ENCODE measurements at regions not wholly inside any gene's neighbourhood (a gene's known extent, or its start where the extent isn't known, plus 50 kb on each side); places are given as distances from the start of the nearest gene placed in this dataset.

DNA sequence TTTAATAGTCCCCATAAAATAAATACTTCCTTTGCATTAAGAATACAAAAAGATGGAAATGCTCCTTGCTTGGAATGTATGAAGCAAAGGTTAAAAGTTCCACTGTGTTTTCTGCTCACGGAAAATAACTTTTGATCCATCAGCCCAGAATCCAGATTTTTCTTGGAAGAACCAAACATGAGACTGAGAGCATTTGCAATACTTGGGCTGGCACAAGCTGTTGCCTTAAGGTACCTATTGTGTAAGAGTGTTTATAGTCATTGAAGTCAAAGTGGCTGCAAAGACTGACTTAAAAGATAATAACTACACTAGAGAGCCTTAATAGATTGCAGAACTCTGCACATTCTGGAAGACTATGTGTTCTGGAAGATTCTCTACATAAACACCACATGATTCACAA is 281.4 kb downstream of the RAB28 start:
- Histone ChIP-seq H3K27ac (ENCODE audit: low read depth) (no peak overlapping the region), H3K4me1 (ENCODE audit: insufficient read depth) (no peaks in the 10 kb centered on the region; the same call in 1 of the 2 replicates), H3F3A (replicated peaks; ENCODE audit: low read depth) (no peaks in the 10 kb centered on the region), H3K4me3 (no peak overlapping the region), H3K27me3 (ENCODE audit: insufficient read depth) (no peaks in the 10 kb centered on the region), H3K36me3 (ENCODE audit: insufficient read depth) (no peaks in the 10 kb centered on the region), H3K4me2 (no peak overlapping the region), H3K79me2 (replicated peaks; ENCODE audit: insufficient read depth) (no peaks in the 10 kb centered on the region), H3K9me2 (ENCODE audit: insufficient read depth) (no peaks in the 10 kb centered on the region), H4K20me1 (replicated peaks; ENCODE audit: insufficient read depth) (no peaks in the 10 kb centered on the region), H2AFZ (no peak overlapping the region)
- TF ChIP-seq EZH2phosphoT487 (IDR thresholded peaks at IDR 0.05; ENCODE audit: unreplicated experiment) (no peak), POLR2AphosphoS5 (IDR thresholded peaks at IDR 0.05; ENCODE audit: low read depth) (no peak), EZH2 (IDR thresholded peaks at IDR 0.05; ENCODE audit: low read depth, unreplicated experiment) (no peak), CREB1 (CRISPR knock-in tag; IDR thresholded peaks at IDR 0.05; ENCODE audit: low read depth) (no peak), STAT1 (IDR thresholded peaks at IDR 0.05; ENCODE audit: unreplicated experiment) (no peak), ZNF331 (CRISPR knock-in tag; IDR thresholded peaks at IDR 0.05; ENCODE audit: low read depth) (no peak), ETS1 (IDR thresholded peaks at IDR 0.05) (no peak), JUNB (IDR thresholded peaks at IDR 0.05; ENCODE audit: unreplicated experiment) (no peak), ZNF114 (CRISPR knock-in tag; IDR thresholded peaks at IDR 0.05) (no peak), NANOG (IDR thresholded peaks at IDR 0.05; ENCODE audit: borderline replicate concordance) (no peak)
- TF ChIP-seq, protein P1, sequence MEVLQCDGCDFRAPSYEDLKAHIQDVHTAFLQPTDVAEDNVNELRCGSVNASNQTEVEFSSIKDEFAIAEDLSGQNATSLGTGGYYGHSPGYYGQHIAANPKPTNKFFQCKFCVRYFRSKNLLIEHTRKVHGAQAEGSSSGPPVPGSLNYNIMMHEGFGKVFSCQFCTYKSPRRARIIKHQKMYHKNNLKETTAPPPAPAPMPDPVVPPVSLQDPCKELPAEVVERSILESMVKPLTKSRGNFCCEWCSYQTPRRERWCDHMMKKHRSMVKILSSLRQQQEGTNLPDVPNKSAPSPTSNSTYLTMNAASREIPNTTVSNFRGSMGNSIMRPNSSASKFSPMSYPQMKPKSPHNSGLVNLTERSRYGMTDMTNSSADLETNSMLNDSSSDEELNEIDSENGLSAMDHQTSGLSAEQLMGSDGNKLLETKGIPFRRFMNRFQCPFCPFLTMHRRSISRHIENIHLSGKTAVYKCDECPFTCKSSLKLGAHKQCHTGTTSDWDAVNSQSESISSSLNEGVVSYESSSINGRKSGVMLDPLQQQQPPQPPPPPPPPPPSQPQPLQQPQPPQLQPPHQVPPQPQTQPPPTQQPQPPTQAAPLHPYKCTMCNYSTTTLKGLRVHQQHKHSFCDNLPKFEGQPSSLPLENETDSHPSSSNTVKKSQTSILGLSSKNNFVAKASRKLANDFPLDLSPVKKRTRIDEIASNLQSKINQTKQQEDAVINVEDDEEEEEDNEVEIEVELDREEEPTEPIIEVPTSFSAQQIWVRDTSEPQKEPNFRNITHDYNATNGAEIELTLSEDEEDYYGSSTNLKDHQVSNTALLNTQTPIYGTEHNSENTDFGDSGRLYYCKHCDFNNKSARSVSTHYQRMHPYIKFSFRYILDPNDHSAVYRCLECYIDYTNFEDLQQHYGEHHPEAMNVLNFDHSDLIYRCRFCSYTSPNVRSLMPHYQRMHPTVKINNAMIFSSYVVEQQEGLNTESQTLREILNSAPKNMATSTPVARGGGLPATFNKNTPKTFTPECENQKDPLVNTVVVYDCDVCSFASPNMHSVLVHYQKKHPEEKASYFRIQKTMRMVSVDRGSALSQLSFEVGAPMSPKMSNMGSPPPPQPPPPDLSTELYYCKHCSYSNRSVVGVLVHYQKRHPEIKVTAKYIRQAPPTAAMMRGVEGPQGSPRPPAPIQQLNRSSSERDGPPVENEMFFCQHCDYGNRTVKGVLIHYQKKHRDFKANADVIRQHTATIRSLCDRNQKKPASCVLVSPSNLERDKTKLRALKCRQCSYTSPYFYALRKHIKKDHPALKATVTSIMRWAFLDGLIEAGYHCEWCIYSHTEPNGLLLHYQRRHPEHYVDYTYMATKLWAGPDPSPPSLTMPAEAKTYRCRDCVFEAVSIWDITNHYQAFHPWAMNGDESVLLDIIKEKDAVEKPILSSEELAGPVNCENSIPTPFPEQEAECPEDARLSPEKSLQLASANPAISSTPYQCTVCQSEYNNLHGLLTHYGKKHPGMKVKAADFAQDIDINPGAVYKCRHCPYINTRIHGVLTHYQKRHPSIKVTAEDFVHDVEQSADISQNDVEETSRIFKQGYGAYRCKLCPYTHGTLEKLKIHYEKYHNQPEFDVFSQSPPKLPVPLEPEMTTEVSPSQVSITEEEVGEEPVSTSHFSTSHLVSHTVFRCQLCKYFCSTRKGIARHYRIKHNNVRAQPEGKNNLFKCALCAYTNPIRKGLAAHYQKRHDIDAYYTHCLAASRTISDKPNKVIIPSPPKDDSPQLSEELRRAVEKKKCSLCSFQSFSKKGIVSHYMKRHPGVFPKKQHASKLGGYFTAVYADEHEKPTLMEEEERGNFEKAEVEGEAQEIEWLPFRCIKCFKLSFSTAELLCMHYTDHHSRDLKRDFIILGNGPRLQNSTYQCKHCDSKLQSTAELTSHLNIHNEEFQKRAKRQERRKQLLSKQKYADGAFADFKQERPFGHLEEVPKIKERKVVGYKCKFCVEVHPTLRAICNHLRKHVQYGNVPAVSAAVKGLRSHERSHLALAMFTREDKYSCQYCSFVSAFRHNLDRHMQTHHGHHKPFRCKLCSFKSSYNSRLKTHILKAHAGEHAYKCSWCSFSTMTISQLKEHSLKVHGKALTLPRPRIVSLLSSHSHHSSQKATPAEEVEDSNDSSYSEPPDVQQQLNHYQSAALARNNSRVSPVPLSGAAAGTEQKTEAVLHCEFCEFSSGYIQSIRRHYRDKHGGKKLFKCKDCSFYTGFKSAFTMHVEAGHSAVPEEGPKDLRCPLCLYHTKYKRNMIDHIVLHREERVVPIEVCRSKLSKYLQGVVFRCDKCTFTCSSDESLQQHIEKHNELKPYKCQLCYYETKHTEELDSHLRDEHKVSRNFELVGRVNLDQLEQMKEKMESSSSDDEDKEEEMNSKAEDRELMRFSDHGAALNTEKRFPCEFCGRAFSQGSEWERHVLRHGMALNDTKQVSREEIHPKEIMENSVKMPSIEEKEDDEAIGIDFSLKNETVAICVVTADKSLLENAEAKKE (CRISPR knock-in tag; IDR thresholded peaks at IDR 0.05) = no peak
- TF ChIP-seq, protein P2, sequence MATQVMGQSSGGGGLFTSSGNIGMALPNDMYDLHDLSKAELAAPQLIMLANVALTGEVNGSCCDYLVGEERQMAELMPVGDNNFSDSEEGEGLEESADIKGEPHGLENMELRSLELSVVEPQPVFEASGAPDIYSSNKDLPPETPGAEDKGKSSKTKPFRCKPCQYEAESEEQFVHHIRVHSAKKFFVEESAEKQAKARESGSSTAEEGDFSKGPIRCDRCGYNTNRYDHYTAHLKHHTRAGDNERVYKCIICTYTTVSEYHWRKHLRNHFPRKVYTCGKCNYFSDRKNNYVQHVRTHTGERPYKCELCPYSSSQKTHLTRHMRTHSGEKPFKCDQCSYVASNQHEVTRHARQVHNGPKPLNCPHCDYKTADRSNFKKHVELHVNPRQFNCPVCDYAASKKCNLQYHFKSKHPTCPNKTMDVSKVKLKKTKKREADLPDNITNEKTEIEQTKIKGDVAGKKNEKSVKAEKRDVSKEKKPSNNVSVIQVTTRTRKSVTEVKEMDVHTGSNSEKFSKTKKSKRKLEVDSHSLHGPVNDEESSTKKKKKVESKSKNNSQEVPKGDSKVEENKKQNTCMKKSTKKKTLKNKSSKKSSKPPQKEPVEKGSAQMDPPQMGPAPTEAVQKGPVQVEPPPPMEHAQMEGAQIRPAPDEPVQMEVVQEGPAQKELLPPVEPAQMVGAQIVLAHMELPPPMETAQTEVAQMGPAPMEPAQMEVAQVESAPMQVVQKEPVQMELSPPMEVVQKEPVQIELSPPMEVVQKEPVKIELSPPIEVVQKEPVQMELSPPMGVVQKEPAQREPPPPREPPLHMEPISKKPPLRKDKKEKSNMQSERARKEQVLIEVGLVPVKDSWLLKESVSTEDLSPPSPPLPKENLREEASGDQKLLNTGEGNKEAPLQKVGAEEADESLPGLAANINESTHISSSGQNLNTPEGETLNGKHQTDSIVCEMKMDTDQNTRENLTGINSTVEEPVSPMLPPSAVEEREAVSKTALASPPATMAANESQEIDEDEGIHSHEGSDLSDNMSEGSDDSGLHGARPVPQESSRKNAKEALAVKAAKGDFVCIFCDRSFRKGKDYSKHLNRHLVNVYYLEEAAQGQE (IDR thresholded peaks at IDR 0.05; ENCODE audit: unreplicated experiment) = no peak
- TF ChIP-seq, protein P3, sequence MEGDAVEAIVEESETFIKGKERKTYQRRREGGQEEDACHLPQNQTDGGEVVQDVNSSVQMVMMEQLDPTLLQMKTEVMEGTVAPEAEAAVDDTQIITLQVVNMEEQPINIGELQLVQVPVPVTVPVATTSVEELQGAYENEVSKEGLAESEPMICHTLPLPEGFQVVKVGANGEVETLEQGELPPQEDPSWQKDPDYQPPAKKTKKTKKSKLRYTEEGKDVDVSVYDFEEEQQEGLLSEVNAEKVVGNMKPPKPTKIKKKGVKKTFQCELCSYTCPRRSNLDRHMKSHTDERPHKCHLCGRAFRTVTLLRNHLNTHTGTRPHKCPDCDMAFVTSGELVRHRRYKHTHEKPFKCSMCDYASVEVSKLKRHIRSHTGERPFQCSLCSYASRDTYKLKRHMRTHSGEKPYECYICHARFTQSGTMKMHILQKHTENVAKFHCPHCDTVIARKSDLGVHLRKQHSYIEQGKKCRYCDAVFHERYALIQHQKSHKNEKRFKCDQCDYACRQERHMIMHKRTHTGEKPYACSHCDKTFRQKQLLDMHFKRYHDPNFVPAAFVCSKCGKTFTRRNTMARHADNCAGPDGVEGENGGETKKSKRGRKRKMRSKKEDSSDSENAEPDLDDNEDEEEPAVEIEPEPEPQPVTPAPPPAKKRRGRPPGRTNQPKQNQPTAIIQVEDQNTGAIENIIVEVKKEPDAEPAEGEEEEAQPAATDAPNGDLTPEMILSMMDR (conservative IDR thresholded peaks at IDR 0.05; ENCODE audit: low read depth in 2 of 2) = no peak
- Mint-ChIP-seq H3K9me3 (no peaks in the 10 kb centered on the region), H3K4me3 (no peak overlapping the region), H3K27me3 (ENCODE audit: insufficient read depth, low read depth, poor library complexity) (no peaks in the 10 kb centered on the region), H3K27ac (no peak overlapping the region), H3K36me3 (ENCODE audit: low read depth) (no peaks in the 10 kb centered on the region), H3K4me1 (no peaks in the 10 kb centered on the region)
- DNase-seq (ENCODE audit: low spot score) (no peak), ATAC-seq (no peak)
